ENCODE measurements at regions not wholly inside any gene's neighbourhood (a gene's known extent, or its start where the extent isn't known, plus 50 kb on each side); places are given as distances from the start of the nearest gene placed in this dataset.
A peak's percentile ranks its signal among the peaks of the same experiment; 100 is the strongest.

DNA sequence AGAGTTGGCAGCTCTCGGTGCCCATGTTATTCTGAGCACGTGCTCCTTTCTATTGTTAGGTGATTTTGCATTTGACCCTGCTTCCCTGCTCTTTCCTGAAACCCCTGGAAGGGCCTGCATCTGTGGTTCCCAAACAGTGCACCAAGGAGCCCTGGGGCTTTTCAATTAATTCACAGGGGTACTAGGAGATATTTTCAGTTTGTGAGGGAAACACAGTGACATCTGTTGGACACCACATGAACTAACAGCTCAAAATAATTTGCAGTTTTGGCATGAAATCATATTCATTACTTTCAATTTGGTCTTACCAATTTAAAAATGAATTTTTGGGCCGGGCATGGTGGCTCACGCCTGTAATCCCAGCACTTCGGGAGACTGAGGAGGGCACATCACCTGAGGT lies 156.6 kb downstream of the GATB start:
- TF ChIP-seq CTCF (IDR thresholded peaks at IDR 0.05; ENCODE audit: insufficient read depth, low read length, poor library complexity, severe bottlenecking), result peak; percentile 24
- no peak for TF ChIP-seq EZH2phosphoT487 (conservative IDR thresholded peaks at IDR 0.05; ENCODE audit: low read length)

Measured in SU-DHL-6 (cell line).